CD14-positive monocyte (primary cell): ENCODE measurements at regions not wholly inside any gene's neighbourhood (a gene's known extent, or its start where the extent isn't known, plus 50 kb on each side); places are given as distances from the start of the nearest gene placed in this dataset.
"Not testable (repeated sequence)": the region's sequence is repeated elsewhere in the genome, so short reads cannot be mapped to it uniquely, and the experiment has no call there.

ENCODE experiments used
- DNase-seq, 3 donors: peaks; one replicate each; pipeline ENCODE4 v3.0.0-alpha.2; 2011 to 2022
- H2AFZ ChIP-seq: 2 replicates; pipeline ENCODE4 v1.6.0; 2012; ENCODE audit warnings: mild to moderate bottlenecking, low read depth, low read length, inconsistent platforms; ENCODE audit not compliant: insufficient read depth, poor library complexity, severe bottlenecking
- H3K27ac ChIP-seq, 2 donors: 1 replicate in 1 of 2; 2 replicates in 1 of 2; pipeline ENCODE4 v1.5.1; 2012 to 2013; ENCODE audit warnings: low read length in 2 of 2, control low read depth in 1 of 2, inconsistent platforms in 1 of 2, low read depth in 1 of 2, mild to moderate bottlenecking in 1 of 2
- H3K27me3 ChIP-seq, 2 donors: one replicate each; pipeline versions ENCODE4 v1.6.0 to v1.6.1; 2011 to 2013; ENCODE audit warnings: low read length in 2 of 2; ENCODE audit not compliant: control insufficient read depth in 2 of 2, insufficient read depth in 2 of 2
- H3K36me3 ChIP-seq, 2 donors: replicated peaks in 1 of 2; 1 replicate in 1 of 2; 2 replicates in 1 of 2; pipeline versions ENCODE4 v1.5.1 to v1.6.1; 2012 to 2013; ENCODE audit warnings: low read length in 2 of 2, control low read depth in 1 of 2, inconsistent platforms in 1 of 2, mild to moderate bottlenecking in 1 of 2; ENCODE audit not compliant: insufficient read depth in 2 of 2, control insufficient read depth in 1 of 2
- H3K4me1 ChIP-seq, 2 donors: 1 replicate in 1 of 2; 2 replicates in 1 of 2; pipeline versions ENCODE4 v1.5.1 to v1.6.1; 2012 to 2013; ENCODE audit warnings: low read length in 2 of 2, control low read depth in 1 of 2, inconsistent platforms in 1 of 2, mild to moderate bottlenecking in 1 of 2, moderate library complexity in 1 of 2; ENCODE audit not compliant: insufficient read depth in 2 of 2, control insufficient read depth in 1 of 2
- H3K4me2 ChIP-seq: replicated peaks from 2 replicates; pipeline ENCODE3; 2012; ENCODE audit warnings: low read length, moderate library complexity, mild to moderate bottlenecking; ENCODE audit not compliant: poor library complexity, severe bottlenecking; ENCODE audit errors: extremely low read depth
- H3K4me3 ChIP-seq, 3 experiments: fragments of 200-600 bp in 1 of 3; sonication (generic) in 1 of 3; replicated peaks in 1 of 3; 1 replicate in 2 of 3; 2 replicates in 1 of 3; pipeline ENCODE4 v1.5.1; 2011 to 2013; ENCODE audit warnings: low read length in 3 of 3, mild to moderate bottlenecking in 3 of 3, control low read depth in 2 of 3, low read depth in 2 of 3, inconsistent platforms in 1 of 3, moderate library complexity in 1 of 3
- H3K79me2 ChIP-seq: 2 replicates; pipeline ENCODE4 v1.6.0; 2012; ENCODE audit warnings: mild to moderate bottlenecking, control low read depth, inconsistent platforms, low read length, moderate library complexity; ENCODE audit not compliant: insufficient read depth
- H3K9ac ChIP-seq: 2 replicates; pipeline ENCODE4 v1.6.0; 2017; ENCODE audit warnings: low read length, mild to moderate bottlenecking; ENCODE audit not compliant: insufficient read depth, poor library complexity, severe bottlenecking
- H3K9me3 ChIP-seq, 2 donors: replicated peaks in 1 of 2; 1 replicate in 1 of 2; 2 replicates in 1 of 2; pipeline versions ENCODE4 v1.5.1 to v1.6.1; 2012 to 2013; ENCODE audit warnings: low read length in 2 of 2, control low read depth in 1 of 2; ENCODE audit not compliant: control insufficient read depth in 1 of 2, insufficient read depth in 1 of 2
- H4K20me1 ChIP-seq: 2 replicates; pipeline ENCODE4 v1.6.0; 2012; ENCODE audit warnings: mild to moderate bottlenecking, low read length, control low read depth, moderate library complexity; ENCODE audit not compliant: insufficient read depth
- H3K27ac Mint-ChIP-seq, 7 donors: one replicate each; pipeline ENCODE4 v1.8.0; 2020; ENCODE audit warnings: mild to moderate bottlenecking in 7 of 7, mixed read lengths in 7 of 7, moderate library complexity in 6 of 7, inconsistent platforms in 2 of 7
- H3K27me3 Mint-ChIP-seq, 3 donors: one replicate each; pipeline ENCODE4 v1.8.0; 2021 to 2022; ENCODE audit warnings: low read depth in 3 of 3, mild to moderate bottlenecking in 3 of 3, mixed read lengths in 3 of 3, moderate library complexity in 3 of 3, inconsistent platforms in 1 of 3
- H3K36me3 Mint-ChIP-seq, 2 donors: one replicate each; pipeline ENCODE4 v1.8.0; 2020; ENCODE audit warnings: mixed read lengths in 2 of 2, inconsistent platforms in 1 of 2, mild to moderate bottlenecking in 1 of 2
- H3K4me1 Mint-ChIP-seq: one replicate; pipeline ENCODE4 v1.8.0; 2020; ENCODE audit warnings: mild to moderate bottlenecking, mixed read lengths
- H3K4me3 Mint-ChIP-seq, 2 donors: one replicate each; pipeline ENCODE4 v1.8.0; 2020; ENCODE audit warnings: mild to moderate bottlenecking in 2 of 2, mixed read lengths in 2 of 2, moderate library complexity in 1 of 2
- H3K9me3 Mint-ChIP-seq, 7 donors: one replicate each; pipeline ENCODE4 v1.8.0; 2020 to 2022; ENCODE audit warnings: mixed read lengths in 7 of 7, mild to moderate bottlenecking in 6 of 7, moderate library complexity in 6 of 7, inconsistent platforms in 2 of 7
- whole genome bisulfite sequencing: methylation state at CpG from one replicate; pipeline ENCODE4 v1.1.5; 2013; ENCODE audit warnings: missing lambda C conversion rate; ENCODE audit not compliant: insufficient coverage; 5-methylcytosine and 5-hydroxymethylcytosine counted together
- intact Hi-C, 2 donors: fragments of 100-400 bp; cut with micrococcal nuclease; formaldehyde crosslinking; loops; one replicate each; pipeline versions ENCODE4 v1.15.0 to v1.15.1; 2023
- TF ChIP-seq, protein P1 (sequence below): fragments of 200-600 bp; IDR thresholded peaks from one replicate; pipeline ENCODE4 v1.8.0; 2022; ENCODE audit warnings: antibody characterized with exemption, mild to moderate bottlenecking

DNA sequence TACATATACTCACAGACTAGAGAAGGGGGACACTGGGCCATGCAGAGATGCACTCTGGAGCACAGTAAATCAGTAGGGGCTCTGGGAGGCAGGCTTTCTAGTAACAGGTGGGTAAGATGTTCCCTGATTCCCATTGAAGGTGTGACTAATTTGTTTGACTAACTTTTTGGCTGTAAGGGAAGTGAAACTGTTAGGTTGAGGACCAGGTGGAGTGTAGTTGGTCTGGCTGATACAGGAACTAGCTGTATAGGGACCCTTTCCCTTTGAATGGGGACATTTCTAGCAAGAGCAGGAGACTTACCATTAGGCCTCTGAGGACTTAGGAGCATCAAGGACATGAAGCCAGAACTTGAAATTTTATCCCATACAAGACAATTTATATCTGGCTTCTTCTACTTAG lies 989.6 kb upstream of the COX7C start:
- H3K36me3 ChIP-seq, result no peaks in the 10 kb centered on the region
- H3K79me2 ChIP-seq, result no peaks in the 10 kb centered on the region
- no peaks in the 10 kb centered on the region for H3K4me1 ChIP-seq
- no peak overlapping the region for H3K9ac ChIP-seq
- no peaks in the 10 kb centered on the region for H4K20me1 ChIP-seq
- no peak overlapping the region for H3K27ac Mint-ChIP-seq
- no peaks in the 10 kb centered on the region for H3K9me3 ChIP-seq
- no peaks in the 10 kb centered on the region for H3K36me3 Mint-ChIP-seq
- H3K4me3 ChIP-seq, result no peak overlapping the region
- peaks cover 0 to 2% (median 0%) of the 10 kb centered on the region in 7 donors for H3K9me3 Mint-ChIP-seq
- H3K4me3 Mint-ChIP-seq, result no peak overlapping the region
- no peaks in the 10 kb centered on the region for H3K27me3 ChIP-seq
- H3K27me3 Mint-ChIP-seq, result peaks cover 0 to 1% (median 0%) of the 10 kb centered on the region in 3 donors
- no peak overlapping the region for H3K27ac ChIP-seq
- H3K4me2 ChIP-seq, result no peak overlapping the region
- intact Hi-C loops, result no loop called here
- DNase-seq, result no peak
- no peaks in the 10 kb centered on the region for H3K4me1 Mint-ChIP-seq
- H2AFZ ChIP-seq, result no peak overlapping the region
- TF ChIP-seq, protein P1, sequence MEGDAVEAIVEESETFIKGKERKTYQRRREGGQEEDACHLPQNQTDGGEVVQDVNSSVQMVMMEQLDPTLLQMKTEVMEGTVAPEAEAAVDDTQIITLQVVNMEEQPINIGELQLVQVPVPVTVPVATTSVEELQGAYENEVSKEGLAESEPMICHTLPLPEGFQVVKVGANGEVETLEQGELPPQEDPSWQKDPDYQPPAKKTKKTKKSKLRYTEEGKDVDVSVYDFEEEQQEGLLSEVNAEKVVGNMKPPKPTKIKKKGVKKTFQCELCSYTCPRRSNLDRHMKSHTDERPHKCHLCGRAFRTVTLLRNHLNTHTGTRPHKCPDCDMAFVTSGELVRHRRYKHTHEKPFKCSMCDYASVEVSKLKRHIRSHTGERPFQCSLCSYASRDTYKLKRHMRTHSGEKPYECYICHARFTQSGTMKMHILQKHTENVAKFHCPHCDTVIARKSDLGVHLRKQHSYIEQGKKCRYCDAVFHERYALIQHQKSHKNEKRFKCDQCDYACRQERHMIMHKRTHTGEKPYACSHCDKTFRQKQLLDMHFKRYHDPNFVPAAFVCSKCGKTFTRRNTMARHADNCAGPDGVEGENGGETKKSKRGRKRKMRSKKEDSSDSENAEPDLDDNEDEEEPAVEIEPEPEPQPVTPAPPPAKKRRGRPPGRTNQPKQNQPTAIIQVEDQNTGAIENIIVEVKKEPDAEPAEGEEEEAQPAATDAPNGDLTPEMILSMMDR, result no peak

DNA sequence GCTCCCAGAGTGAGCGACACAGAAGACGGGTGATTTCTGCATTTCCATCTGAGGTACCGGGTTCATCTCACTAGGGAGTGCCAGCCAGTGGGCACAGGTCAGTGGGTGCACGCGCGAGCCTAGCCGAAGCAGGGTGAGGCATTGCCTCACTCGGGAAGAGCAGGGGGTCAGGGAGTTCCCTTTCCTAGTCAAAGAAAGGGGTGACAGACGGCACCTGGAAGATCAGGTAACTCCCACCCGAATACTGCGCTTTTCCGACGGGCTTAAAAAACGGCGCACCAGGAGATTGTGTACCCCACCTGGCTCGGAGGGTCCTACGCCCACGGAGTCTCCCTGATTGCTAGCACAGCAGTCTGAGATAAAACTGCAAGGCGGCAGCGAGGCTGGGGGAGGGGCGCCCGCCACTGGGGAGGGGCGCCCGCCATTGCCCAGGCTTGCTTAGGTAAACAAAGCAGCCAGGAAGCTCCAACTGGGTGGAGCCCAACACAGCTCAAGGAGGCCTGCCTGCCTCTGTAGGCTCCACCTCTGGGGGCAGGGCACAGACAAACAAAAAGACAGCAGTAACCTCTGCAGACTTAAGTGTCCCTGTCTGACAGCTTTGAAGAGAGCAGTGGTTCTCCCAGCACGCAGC lies 979.1 kb upstream of the COX7C start:
- H3K9me3 ChIP-seq, H3K36me3 ChIP-seq, H3K36me3 Mint-ChIP-seq, H3K4me1 ChIP-seq, H3K4me3 Mint-ChIP-seq, DNase-seq, H3K4me2 ChIP-seq, H3K9me3 Mint-ChIP-seq, H3K9ac ChIP-seq, H3K27me3 ChIP-seq, H2AFZ ChIP-seq, H3K27me3 Mint-ChIP-seq, H3K4me1 Mint-ChIP-seq, H3K79me2 ChIP-seq, H3K27ac ChIP-seq, H3K4me3 ChIP-seq, H3K27ac Mint-ChIP-seq, H4K20me1 ChIP-seq, intact Hi-C loops: not testable (repeated sequence)
- WGBS, result 92% methylated on average over 12 of the region's 25 CpGs
